ENCODE measurements at regions not wholly inside any gene's neighbourhood (a gene's known extent, or its start where the extent isn't known, plus 50 kb on each side); places are given as distances from the start of the nearest gene placed in this dataset.

DNA sequence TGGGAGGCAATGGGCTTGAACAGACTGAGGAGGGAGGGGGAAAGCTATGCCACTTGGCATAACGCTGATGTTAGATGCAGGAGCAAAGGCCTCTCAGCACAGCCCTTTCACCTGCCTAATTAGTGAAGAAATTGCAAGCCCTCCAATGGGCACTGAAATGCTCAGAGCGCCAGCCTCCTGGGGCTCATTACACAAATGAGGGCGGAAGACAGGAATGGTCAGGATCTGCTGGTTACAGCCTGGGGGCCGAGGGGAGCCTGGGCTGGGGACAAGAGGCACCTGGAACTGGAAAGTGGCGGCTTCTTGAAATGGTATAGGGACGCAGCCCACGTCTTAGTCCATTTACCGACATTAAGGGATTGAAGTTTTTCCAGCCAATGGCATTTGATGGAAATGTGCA is 50.2 kb upstream of the PLET1 start (continued):
- TF ChIP-seq ASH2L (IDR thresholded peaks at IDR 0.05; ENCODE audit: low read length) (no peak), BRCA1 (IDR thresholded peaks at IDR 0.05; ENCODE audit: low read depth, low read length) (no peak), GABPA (IDR thresholded peaks at IDR 0.05; ENCODE audit: borderline replicate concordance, insufficient read depth, low read length) (no peak), SIRT6 (IDR thresholded peaks at IDR 0.05; ENCODE audit: low read length) (no peak)

All from H1 (cell line).